Suprapubic skin (tissue), 3 donors: ENCODE measurements at regions not wholly inside any gene's neighbourhood (a gene's known extent, or its start where the extent isn't known, plus 50 kb on each side); places are given as distances from the start of the nearest gene placed in this dataset.

Source experiments
- EP300 ChIP-seq: sonication (generic); formaldehyde crosslinking; IDR thresholded peaks from one replicate; pipeline ENCODE4 v1.6.1; 2017; ENCODE audit warnings: antibody characterized with exemption
- POLR2A ChIP-seq, 2 donors: fragments of 450-650 bp; IDR thresholded peaks; one replicate each; pipeline ENCODE4 v1.6.1; 2017; ENCODE audit warnings: antibody characterized with exemption in 2 of 2, mild to moderate bottlenecking in 2 of 2, moderate library complexity in 2 of 2
- TF ChIP-seq, protein P1 (sequence below), 2 donors: fragments of 200-600 bp in 1 of 2; fragments of 450-650 bp in 1 of 2; sonication (generic) in 1 of 2; IDR thresholded peaks; one replicate each; pipeline ENCODE4 v1.5.1; 2016 to 2019; ENCODE audit warnings: antibody characterized with exemption in 2 of 2, mild to moderate bottlenecking in 1 of 2, moderate library complexity in 1 of 2

GRCh38 chr22:47691152-47691895 lies 928.9 kb downstream of the TBC1D22A start:
- TF ChIP-seq, protein P1, sequence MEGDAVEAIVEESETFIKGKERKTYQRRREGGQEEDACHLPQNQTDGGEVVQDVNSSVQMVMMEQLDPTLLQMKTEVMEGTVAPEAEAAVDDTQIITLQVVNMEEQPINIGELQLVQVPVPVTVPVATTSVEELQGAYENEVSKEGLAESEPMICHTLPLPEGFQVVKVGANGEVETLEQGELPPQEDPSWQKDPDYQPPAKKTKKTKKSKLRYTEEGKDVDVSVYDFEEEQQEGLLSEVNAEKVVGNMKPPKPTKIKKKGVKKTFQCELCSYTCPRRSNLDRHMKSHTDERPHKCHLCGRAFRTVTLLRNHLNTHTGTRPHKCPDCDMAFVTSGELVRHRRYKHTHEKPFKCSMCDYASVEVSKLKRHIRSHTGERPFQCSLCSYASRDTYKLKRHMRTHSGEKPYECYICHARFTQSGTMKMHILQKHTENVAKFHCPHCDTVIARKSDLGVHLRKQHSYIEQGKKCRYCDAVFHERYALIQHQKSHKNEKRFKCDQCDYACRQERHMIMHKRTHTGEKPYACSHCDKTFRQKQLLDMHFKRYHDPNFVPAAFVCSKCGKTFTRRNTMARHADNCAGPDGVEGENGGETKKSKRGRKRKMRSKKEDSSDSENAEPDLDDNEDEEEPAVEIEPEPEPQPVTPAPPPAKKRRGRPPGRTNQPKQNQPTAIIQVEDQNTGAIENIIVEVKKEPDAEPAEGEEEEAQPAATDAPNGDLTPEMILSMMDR (IDR thresholded peaks at IDR 0.05), result no peak
- TF ChIP-seq EP300 (no peak), POLR2A (IDR thresholded peaks at IDR 0.05) (no peak)
